IPS DF 6.9 (cell line): ENCODE measurements at regions not wholly inside any gene's neighbourhood (a gene's known extent, or its start where the extent isn't known, plus 50 kb on each side); places are given as distances from the start of the nearest gene placed in this dataset.

Experiments
- DNase-seq: peaks from one replicate; pipeline ENCODE4 v3.0.0-alpha.2; 2013; ENCODE audit warnings: low read depth, low spot score
- H3K27ac ChIP-seq: one replicate; pipeline ENCODE4 v1.5.1; 2013; ENCODE audit warnings: low read length, control low read depth
- H3K27me3 ChIP-seq: 2 replicates; pipeline ENCODE4 v1.6.1; 2013; ENCODE audit warnings: mild to moderate bottlenecking, low read length; ENCODE audit not compliant: control insufficient read depth, insufficient read depth
- H3K36me3 ChIP-seq: 2 replicates; pipeline ENCODE4 v1.6.1; 2013; ENCODE audit warnings: low read length; ENCODE audit not compliant: control insufficient read depth, insufficient read depth
- H3K4me1 ChIP-seq: 2 replicates; pipeline ENCODE4 v1.6.1; 2013; ENCODE audit warnings: low read length; ENCODE audit not compliant: control insufficient read depth, insufficient read depth
- H3K4me3 ChIP-seq: 2 replicates; pipeline ENCODE4 v1.5.1; 2013; ENCODE audit warnings: mild to moderate bottlenecking, low read length
- H3K9me3 ChIP-seq: 2 replicates; pipeline ENCODE4 v1.6.1; 2013; ENCODE audit warnings: low read length, inconsistent platforms; ENCODE audit not compliant: control insufficient read depth, insufficient read depth
- WGBS: extraction: QIAGEN DNeasy Blood & Tissue Kit; methylation state at CpG from one replicate; pipeline ENCODE4 v1.1.7; 2013; ENCODE audit warnings: mixed read lengths, missing lambda C conversion rate; ENCODE audit not compliant: insufficient read length, insufficient coverage; 5-methylcytosine and 5-hydroxymethylcytosine counted together

- Histone ChIP-seq H3K27me3 (no peaks in the 10 kb centered on the region), H3K4me3 (no peak overlapping the region), H3K4me1 (no peaks in the 10 kb centered on the region), H3K27ac (no peak overlapping the region), H3K9me3 (no peaks in the 10 kb centered on the region), H3K36me3 (no peaks in the 10 kb centered on the region)
- WGBS: no CpG with 5 or more reads among the region's 1 CpG
- DNase-seq: no peak
These were observed 1148.1 kb upstream of the FANCL start for GRCh38 chr2:59389240-59389639.

GRCh38 chr2:59385971-59386370 is 1144.8 kb upstream of the FANCL start:
- Histone ChIP-seq H3K36me3 (no peaks in the 10 kb centered on the region), H3K4me1 (no peaks in the 10 kb centered on the region), H3K27me3 (no peaks in the 10 kb centered on the region), H3K4me3 (no peak overlapping the region), H3K9me3 (no peaks in the 10 kb centered on the region), H3K27ac (no peak overlapping the region)
- WGBS: no CpG with 5 or more reads among the region's 10 CpGs
- DNase-seq: no peak

DNA sequence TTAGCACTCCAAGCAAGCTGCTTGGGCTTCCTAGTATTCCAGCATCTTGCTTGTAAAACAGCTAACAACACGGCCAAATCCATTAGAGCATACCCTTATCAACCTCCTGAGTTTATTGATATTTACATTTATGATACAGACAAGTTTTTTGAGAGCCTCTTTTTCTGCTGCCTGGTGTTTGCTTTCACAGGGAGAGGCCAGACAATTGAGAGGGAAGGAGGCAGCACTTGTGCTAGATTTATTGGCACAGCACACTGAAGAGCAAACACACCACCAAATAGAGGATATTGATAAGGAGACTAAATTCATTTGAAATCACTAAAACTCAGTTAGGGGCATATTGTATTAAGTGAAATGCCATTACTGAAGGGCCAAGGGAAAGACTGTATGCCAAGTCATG is 1142.3 kb upstream of the FANCL start:
- no peaks in the 10 kb centered on the region for H3K27me3 ChIP-seq
- H3K36me3 ChIP-seq: no peaks in the 10 kb centered on the region
- no CpG with 5 or more reads among the region's 1 CpG for WGBS
- no peak for DNase-seq
- no peak overlapping the region for H3K27ac ChIP-seq
- H3K4me1 ChIP-seq: no peaks in the 10 kb centered on the region
- no peaks in the 10 kb centered on the region for H3K9me3 ChIP-seq
- no peak overlapping the region for H3K4me3 ChIP-seq

DNA sequence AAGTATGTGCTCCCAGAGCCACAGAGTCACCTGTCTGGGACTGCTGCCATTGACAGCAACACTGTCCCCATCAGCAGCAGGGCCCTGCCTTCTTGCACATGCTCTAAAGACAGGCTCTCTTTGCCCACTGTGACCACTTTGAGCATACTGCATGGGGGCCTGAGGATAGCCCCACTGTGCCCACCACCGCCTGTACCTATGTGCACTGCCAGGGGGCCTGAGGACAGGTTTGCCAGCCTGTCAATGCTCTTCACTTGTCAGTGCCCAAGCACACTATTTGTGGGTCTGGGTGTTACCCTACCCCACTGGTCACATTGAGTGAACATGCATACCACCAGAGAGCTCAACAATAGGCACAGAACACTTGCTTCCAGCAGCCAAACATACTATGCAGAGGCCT is 1137.0 kb upstream of the FANCL start:
- DNase-seq: no peak
- Histone ChIP-seq H3K9me3 (no peaks in the 10 kb centered on the region), H3K4me1 (no peaks in the 10 kb centered on the region), H3K4me3 (no peak overlapping the region), H3K27me3 (no peaks in the 10 kb centered on the region), H3K36me3 (no peaks in the 10 kb centered on the region), H3K27ac (no peak overlapping the region)
- no CpG with 5 or more reads among the region's 1 CpG for WGBS

GRCh38 chr2:59366288-59366687 is 1125.2 kb upstream of the FANCL start:
- Histone ChIP-seq H3K36me3 (no peaks in the 10 kb centered on the region), H3K4me1 (no peaks in the 10 kb centered on the region), H3K27me3 (no peaks in the 10 kb centered on the region), H3K9me3 (no peaks in the 10 kb centered on the region), H3K4me3 (no peak overlapping the region), H3K27ac (no peak overlapping the region)
- DNase-seq: no peak

DNA sequence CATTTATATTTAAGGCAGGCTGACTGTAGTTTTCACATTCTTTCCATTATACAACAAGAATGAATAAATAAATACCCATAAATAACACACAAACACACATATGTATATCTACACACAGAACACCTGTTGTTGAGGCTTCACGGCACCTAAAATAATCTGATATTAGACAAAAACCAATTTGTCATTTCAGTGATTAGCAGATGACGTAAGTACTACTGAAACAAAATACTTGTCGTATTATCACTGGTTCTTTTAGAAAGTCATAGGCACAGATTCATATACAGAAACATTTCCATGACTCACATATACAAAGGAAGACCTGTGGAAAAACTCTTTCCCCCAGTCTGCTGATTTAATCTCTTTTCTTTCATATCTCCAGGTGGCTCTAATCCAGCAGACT is 1113.4 kb upstream of the FANCL start:
- H3K27me3 ChIP-seq: no peaks in the 10 kb centered on the region
- no peak overlapping the region for H3K27ac ChIP-seq
- no peak for DNase-seq
- H3K36me3 ChIP-seq: no peaks in the 10 kb centered on the region
- H3K4me1 ChIP-seq: no peaks in the 10 kb centered on the region
- WGBS: no CpG with 5 or more reads among the region's 3 CpGs
- no peak overlapping the region for H3K4me3 ChIP-seq
- H3K9me3 ChIP-seq: no peaks in the 10 kb centered on the region

DNA sequence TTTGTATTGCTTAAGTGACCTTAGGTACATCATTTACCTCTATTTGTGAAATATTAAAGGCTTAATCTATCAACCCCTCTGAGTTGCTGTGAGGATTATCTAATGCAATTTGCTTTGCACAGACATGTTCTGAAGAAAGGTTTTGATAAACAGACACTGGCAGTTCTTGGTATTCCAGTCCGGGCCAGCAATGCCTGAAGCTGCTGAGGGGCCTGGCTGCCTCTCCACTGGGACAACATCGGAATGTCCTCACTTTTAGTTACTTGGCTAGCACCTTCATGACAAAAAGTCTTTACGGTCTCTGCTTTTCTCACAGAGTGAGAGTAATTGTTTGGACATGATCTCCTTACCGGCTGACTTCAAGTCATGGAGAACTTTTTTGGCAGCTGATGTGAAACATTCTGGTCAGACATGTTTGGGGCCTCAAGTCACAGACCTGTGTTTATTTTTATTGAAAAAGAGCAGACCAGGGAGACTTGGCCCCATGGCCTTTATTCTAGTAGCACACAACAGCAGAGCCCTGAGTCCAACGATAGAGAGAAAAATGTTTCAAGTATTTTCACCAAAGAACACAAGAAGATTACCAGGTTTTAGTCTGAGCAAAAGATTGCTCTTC is 1112.3 kb upstream of the FANCL start:
- no peaks in the 10 kb centered on the region for H3K9me3 ChIP-seq
- H3K27ac ChIP-seq: no peak overlapping the region
- no peak overlapping the region for H3K4me3 ChIP-seq
- no peak for DNase-seq
- WGBS: no CpG with 5 or more reads among the region's 5 CpGs
- no peaks in the 10 kb centered on the region for H3K27me3 ChIP-seq
- H3K4me1 ChIP-seq: no peaks in the 10 kb centered on the region
- H3K36me3 ChIP-seq: no peaks in the 10 kb centered on the region

DNA sequence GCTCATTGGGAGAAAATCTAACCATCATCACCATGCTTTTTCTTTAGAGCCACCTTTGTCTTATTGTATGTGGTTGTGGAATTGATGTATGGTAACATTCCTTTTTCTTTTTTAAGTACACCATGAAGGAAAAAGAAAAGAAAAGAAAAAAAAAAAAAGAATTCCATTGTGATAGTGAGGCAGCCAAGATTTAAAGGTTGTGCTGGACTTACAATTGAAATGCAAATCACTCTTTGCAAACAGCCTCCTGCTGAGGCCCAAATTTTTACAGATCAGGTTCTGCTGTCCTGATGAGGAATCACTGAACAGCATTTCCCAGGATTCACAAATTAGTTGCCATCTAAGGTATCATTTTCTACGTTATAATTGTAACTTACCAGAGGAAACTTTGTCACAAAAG is 1101.0 kb upstream of the FANCL start:
- H3K27me3 ChIP-seq: no peaks in the 10 kb centered on the region
- H3K9me3 ChIP-seq: no peaks in the 10 kb centered on the region
- DNase-seq: no peak
- H3K36me3 ChIP-seq: no peaks in the 10 kb centered on the region
- no peak overlapping the region for H3K27ac ChIP-seq
- no peak overlapping the region for H3K4me3 ChIP-seq
- no CpG with 5 or more reads among the region's 1 CpG for WGBS
- H3K4me1 ChIP-seq: peaks cover 2% of the 10 kb centered on the region; the same call in 1 of the 2 replicates

DNA sequence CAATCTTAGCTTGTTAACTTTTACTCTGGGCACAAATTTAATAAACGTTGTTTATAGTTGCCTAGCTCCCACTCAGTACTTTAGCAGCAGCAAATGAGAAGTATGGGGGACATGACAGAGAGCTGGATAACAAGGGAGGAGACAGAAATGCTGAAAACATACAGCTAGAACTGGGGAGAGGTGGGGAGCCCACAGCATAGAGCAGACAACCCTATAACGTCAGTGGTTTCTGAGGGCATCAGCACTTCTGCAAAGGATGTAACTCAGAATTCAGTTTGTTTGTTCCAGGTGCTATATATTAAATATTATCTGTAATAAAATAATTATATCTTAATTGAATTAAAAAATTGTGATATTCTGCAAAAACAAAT is 1098.7 kb upstream of the FANCL start:
- H3K36me3 ChIP-seq: no peaks in the 10 kb centered on the region
- WGBS: no CpG with 5 or more reads among the region's 2 CpGs
- no peak for DNase-seq

GRCh38 chr2:59339121-59339836 is 1098.2 kb upstream of the FANCL start:
- no peak overlapping the region for H3K4me3 ChIP-seq
- no peak for DNase-seq
- no CpG with 5 or more reads among the region's 8 CpGs for WGBS

More for the DNA sequence above, 1098.7 kb upstream of the FANCL start:
- H3K27ac ChIP-seq: no peak overlapping the region
- H3K27me3 ChIP-seq: no peaks in the 10 kb centered on the region
- H3K9me3 ChIP-seq: no peaks in the 10 kb centered on the region
- no peak overlapping the region for H3K4me3 ChIP-seq
- H3K4me1 ChIP-seq: peaks cover 2% of the 10 kb centered on the region; the same call in 1 of the 2 replicates

DNA sequence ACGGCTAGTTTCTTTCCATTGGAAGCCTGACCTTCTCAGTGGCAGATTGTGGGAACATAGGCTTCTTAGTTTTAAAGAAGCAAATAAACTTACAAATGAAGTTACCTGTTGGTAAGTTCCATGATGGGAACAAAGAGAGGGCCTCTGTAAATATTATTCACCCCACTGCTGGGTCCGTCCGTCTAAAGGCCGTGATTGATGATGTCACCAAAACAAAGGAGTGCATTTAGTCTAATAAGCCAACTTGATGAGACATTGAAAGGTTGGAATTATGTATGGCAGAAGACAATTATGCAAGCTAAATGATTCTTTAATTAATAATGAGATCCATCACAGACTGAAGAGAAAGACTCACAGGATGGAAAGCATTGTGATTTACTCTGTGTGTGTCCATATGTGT is 1091.9 kb upstream of the FANCL start:
- H3K9me3 ChIP-seq: no peaks in the 10 kb centered on the region
- H3K4me1 ChIP-seq: no peaks in the 10 kb centered on the region
- H3K36me3 ChIP-seq: no peaks in the 10 kb centered on the region
- H3K27me3 ChIP-seq: no peaks in the 10 kb centered on the region
- H3K4me3 ChIP-seq: no peak overlapping the region
- H3K27ac ChIP-seq: no peak overlapping the region
- no peak for DNase-seq
- WGBS: no CpG with 5 or more reads among the region's 4 CpGs

More at GRCh38 chr2:59339121-59339836, 1098.2 kb upstream of the FANCL start:
- Histone ChIP-seq H3K27me3 (no peaks in the 10 kb centered on the region), H3K27ac (no peak overlapping the region), H3K9me3 (no peaks in the 10 kb centered on the region), H3K4me1 (peaks cover 2% of the 10 kb centered on the region; the same call in 1 of the 2 replicates), H3K36me3 (no peaks in the 10 kb centered on the region)
